Activated T-cell treated with anti-CD3 and anti-CD28 coated beads, Interleukin-2, amount 50 U/mL, for 72 hours (primary cell): ENCODE measurements at regions not wholly inside any gene's neighbourhood (a gene's known extent, or its start where the extent isn't known, plus 50 kb on each side); places are given as distances from the start of the nearest gene placed in this dataset.
A peak's percentile ranks its signal among the peaks of the same experiment; 100 is the strongest.

Source experiments
- ATAC-seq, 2 donors: fragments of 150-1000 bp; cut with Tn5 transposase; replicated peaks in 1 of 2; 2 replicates each; pipeline ENCODE4 v1.10.0; 2021; ENCODE audit warnings: moderate library complexity in 2 of 2, mild to moderate bottlenecking in 1 of 2
- DNase-seq, 2 donors: peaks; one replicate each; pipeline ENCODE4 v3.0.0; 2021 to 2022; ENCODE audit warnings: mixed read lengths in 1 of 2
- H3K27ac Mint-ChIP-seq: one replicate; pipeline ENCODE4 v1.8.0; 2022; ENCODE audit warnings: mild to moderate bottlenecking, moderate library complexity, mixed read lengths
- H3K27me3 Mint-ChIP-seq: one replicate; pipeline ENCODE4 v1.8.0; 2022; ENCODE audit warnings: low read depth, mixed read lengths
- H3K36me3 Mint-ChIP-seq, 2 donors: one replicate each; pipeline ENCODE4 v1.8.0; 2022; ENCODE audit warnings: mixed read lengths in 2 of 2, mild to moderate bottlenecking in 1 of 2; ENCODE audit not compliant: insufficient read depth in 2 of 2
- H3K4me1 Mint-ChIP-seq: one replicate; pipeline ENCODE4 v1.8.0; 2022; ENCODE audit warnings: low read depth, mixed read lengths
- H3K4me3 Mint-ChIP-seq, 2 donors: one replicate each; pipeline ENCODE4 v1.8.0; 2022; ENCODE audit warnings: mild to moderate bottlenecking in 2 of 2, mixed read lengths in 2 of 2, moderate library complexity in 2 of 2
- H3K9me3 Mint-ChIP-seq, 2 donors: one replicate each; pipeline ENCODE4 v1.8.0; 2022; ENCODE audit warnings: mixed read lengths in 2 of 2

- H3K4me3 Mint-ChIP-seq, result no peak overlapping the region
- no peaks in the 10 kb centered on the region for H3K27me3 Mint-ChIP-seq
- no peak for ATAC-seq
- DNase-seq, result no peak
- no peaks in the 10 kb centered on the region for H3K9me3 Mint-ChIP-seq
- H3K27ac Mint-ChIP-seq, result no peak overlapping the region
- no peaks in the 10 kb centered on the region for H3K36me3 Mint-ChIP-seq
- no peaks in the 10 kb centered on the region for H3K4me1 Mint-ChIP-seq
Measured at GRCh38 chr2:188850786-188851185, 123.4 kb upstream of the COL3A1 start.

GRCh38 chr2:188851311-188851710 is 122.9 kb upstream of the COL3A1 start:
- Mint-ChIP-seq H3K27me3 (no peaks in the 10 kb centered on the region), H3K36me3 (no peaks in the 10 kb centered on the region), H3K27ac (no peak overlapping the region), H3K4me3 (no peak overlapping the region), H3K4me1 (no peaks in the 10 kb centered on the region), H3K9me3 (no peaks in the 10 kb centered on the region)
- no peak for DNase-seq
- ATAC-seq, result no peak

DNA sequence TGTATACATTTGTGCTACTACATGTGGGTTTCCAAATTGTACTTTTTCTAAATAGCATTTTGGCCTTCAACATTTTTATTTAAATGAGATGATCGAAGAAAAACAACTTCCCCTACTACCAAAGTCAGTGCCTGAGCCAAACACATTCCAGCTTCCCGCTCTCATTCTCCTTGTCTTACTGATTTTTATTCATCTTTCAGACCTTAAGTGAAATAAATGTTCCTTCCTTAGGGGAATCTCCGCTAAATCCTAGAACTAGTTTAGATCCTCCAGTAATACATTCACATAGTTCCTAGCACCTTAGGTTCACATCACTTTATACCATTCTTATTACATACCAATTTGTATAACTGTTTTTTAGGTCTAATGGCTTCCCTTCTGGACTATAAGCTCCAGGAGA is 122.3 kb upstream of the COL3A1 start:
- no peak overlapping the region for H3K27ac Mint-ChIP-seq
- no peak overlapping the region for H3K4me3 Mint-ChIP-seq
- H3K9me3 Mint-ChIP-seq, result no peaks in the 10 kb centered on the region
- H3K4me1 Mint-ChIP-seq, result no peaks in the 10 kb centered on the region
- no peaks in the 10 kb centered on the region for H3K36me3 Mint-ChIP-seq
- DNase-seq (no peak), ATAC-seq (no peak)
- no peaks in the 10 kb centered on the region for H3K27me3 Mint-ChIP-seq

DNA sequence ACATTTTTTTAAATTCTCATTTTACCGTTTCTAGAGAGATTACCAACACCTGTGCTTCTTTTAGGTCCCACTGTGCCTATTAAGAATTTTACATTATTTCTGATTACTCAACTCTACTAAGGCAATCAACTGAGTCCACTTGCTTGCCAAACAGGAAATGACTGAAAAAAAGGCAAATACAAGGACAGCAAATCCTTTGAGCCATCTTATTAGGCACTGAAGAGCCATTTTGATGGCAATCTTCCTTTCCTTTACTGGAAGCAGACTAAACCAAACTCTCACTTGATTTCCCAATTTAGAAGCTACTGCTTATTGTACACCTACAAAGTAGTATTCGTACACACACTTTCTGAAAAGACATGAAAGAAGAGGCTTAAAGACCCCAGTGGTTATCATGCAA is 121.4 kb upstream of the COL3A1 start:
- Mint-ChIP-seq H3K4me3 (no peak overlapping the region), H3K27me3 (no peaks in the 10 kb centered on the region), H3K27ac (no peak overlapping the region), H3K4me1 (no peaks in the 10 kb centered on the region), H3K36me3 (no peaks in the 10 kb centered on the region), H3K9me3 (no peaks in the 10 kb centered on the region)
- ATAC-seq (no peak), DNase-seq (no peak)

- Mint-ChIP-seq H3K4me3 (no peak overlapping the region), H3K9me3 (no peaks in the 10 kb centered on the region), H3K36me3 (no peaks in the 10 kb centered on the region), H3K27me3 (no peaks in the 10 kb centered on the region), H3K27ac (no peak overlapping the region), H3K4me1 (no peaks in the 10 kb centered on the region)
- no peak for DNase-seq
- no peak for ATAC-seq
Measured at GRCh38 chr2:188853307-188853706, 120.9 kb upstream of the COL3A1 start.

DNA sequence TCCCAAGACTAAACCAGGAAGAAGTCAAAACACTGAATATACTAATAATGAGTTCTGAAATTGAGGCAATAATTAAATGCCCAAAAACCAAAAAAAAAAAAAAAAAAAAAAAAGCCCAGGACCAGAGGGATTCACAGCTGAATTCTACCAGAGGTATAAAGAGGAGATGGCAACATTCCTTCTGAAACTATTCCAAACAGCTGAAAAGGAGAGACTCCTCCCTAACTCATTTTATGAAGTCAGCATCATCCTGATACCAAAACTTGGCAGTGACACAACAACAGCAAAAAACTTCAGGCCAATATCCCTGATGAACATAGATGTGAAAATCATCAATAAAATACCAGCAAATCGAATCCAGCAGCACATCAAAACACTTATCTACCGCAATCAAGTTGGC is 108.5 kb upstream of the COL3A1 start:
- Mint-ChIP-seq H3K36me3 (peaks cover 4 to 8% of the 10 kb centered on the region in 2 donors), H3K27ac (no peak overlapping the region), H3K4me1 (peaks cover 5% of the 10 kb centered on the region), H3K9me3 (peaks cover 6 to 13% of the 10 kb centered on the region in 2 donors), H3K27me3 (no peaks in the 10 kb centered on the region), H3K4me3 (no peak overlapping the region)
- no peak for DNase-seq
- ATAC-seq, result no peak

- DNase-seq (peak in 1 of 2 donors; percentile 10), ATAC-seq (peak; percentile 22 to 28)
- H3K36me3 Mint-ChIP-seq, result peaks cover 3 to 8% of the 10 kb centered on the region in 2 donors
- H3K27me3 Mint-ChIP-seq, result no peaks in the 10 kb centered on the region
- H3K4me3 Mint-ChIP-seq, result peak overlapping the region; percentile 20 to 46
- H3K9me3 Mint-ChIP-seq, result peaks cover 5 to 7% of the 10 kb centered on the region in 2 donors
- H3K4me1 Mint-ChIP-seq, result peaks cover 5% of the 10 kb centered on the region
- peak overlapping the region; percentile 9 for H3K27ac Mint-ChIP-seq
Measured at GRCh38 chr2:188869550-188869949, 104.6 kb upstream of the COL3A1 start.

GRCh38 chr2:188870289-188870688 is 103.9 kb upstream of the COL3A1 start:
- Mint-ChIP-seq H3K4me3 (peak overlapping the region in 1 of 2 donors; percentile 33), H3K9me3 (peaks cover 2 to 5% of the 10 kb centered on the region in 2 donors), H3K27me3 (no peaks in the 10 kb centered on the region), H3K36me3 (peaks cover 0 to 3% of the 10 kb centered on the region in 2 donors), H3K4me1 (peaks cover 5% of the 10 kb centered on the region), H3K27ac (no peak overlapping the region)
- DNase-seq (peak; percentile 13 to 25), ATAC-seq (peak; percentile 97 to 99)

DNA sequence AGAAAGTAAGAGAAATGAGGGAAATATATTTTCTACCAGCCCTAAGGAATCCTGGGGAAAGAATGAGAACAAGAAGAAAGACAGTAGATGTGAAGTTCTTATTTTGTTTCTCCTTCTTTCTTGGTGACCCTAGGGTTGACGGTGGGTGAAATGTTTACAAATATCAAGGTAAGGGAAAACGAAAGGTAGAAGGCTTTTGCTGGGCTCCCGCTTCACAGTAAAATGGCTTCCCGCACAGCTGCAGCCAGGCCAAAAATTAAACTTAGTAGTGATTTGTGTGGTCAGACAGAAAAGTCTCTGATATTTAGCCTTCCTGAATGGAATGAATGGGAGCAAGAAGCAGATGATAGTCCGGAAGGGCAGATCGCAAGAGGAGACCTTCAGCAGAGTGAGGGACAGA is 99.1 kb upstream of the COL3A1 start:
- ATAC-seq (no peak), DNase-seq (no peak)
- Mint-ChIP-seq H3K4me1 (no peaks in the 10 kb centered on the region), H3K27ac (no peak overlapping the region), H3K9me3 (no peaks in the 10 kb centered on the region), H3K27me3 (no peaks in the 10 kb centered on the region), H3K4me3 (no peak overlapping the region), H3K36me3 (no peaks in the 10 kb centered on the region)

GRCh38 chr2:188878716-188879115 is 95.5 kb upstream of the COL3A1 start:
- Mint-ChIP-seq H3K4me1 (no peaks in the 10 kb centered on the region), H3K27ac (no peak overlapping the region), H3K27me3 (no peaks in the 10 kb centered on the region), H3K9me3 (peaks cover 4 to 5% of the 10 kb centered on the region in 2 donors), H3K4me3 (no peak overlapping the region), H3K36me3 (no peaks in the 10 kb centered on the region)
- ATAC-seq (no peak), DNase-seq (no peak)

- H3K9me3 Mint-ChIP-seq, result peaks cover 4 to 5% of the 10 kb centered on the region in 2 donors
- H3K27ac Mint-ChIP-seq, result no peak overlapping the region
- no peak for DNase-seq
- no peak overlapping the region for H3K4me3 Mint-ChIP-seq
- no peaks in the 10 kb centered on the region for H3K27me3 Mint-ChIP-seq
- H3K36me3 Mint-ChIP-seq, result no peaks in the 10 kb centered on the region
- no peak for ATAC-seq
- H3K4me1 Mint-ChIP-seq, result no peaks in the 10 kb centered on the region
Measured at GRCh38 chr2:188880740-188881139, 93.4 kb upstream of the COL3A1 start.

DNA sequence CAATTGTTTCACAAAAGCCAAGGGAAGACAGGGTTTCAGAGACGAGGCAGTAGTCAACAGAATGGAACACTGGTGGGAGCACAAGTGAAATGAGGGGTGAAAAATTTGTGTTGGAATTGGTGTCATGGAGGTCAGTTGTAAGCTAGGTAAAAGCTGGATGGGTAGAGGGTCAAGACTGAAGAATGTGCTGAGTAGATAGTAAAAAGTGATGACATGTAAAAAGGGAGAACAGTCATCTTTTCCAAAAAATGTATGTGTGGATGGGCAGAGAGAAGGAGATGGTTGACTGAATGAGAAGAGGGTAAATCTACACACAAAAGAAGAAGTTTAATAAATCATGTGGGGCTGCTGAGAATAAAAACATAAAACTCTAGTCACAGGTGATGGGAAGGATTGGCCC is 92.7 kb upstream of the COL3A1 start:
- no peak for DNase-seq
- Mint-ChIP-seq H3K4me1 (no peaks in the 10 kb centered on the region), H3K36me3 (no peaks in the 10 kb centered on the region), H3K4me3 (no peak overlapping the region), H3K27me3 (no peaks in the 10 kb centered on the region), H3K9me3 (peaks cover 4 to 5% of the 10 kb centered on the region in 2 donors), H3K27ac (no peak overlapping the region)
- no peak for ATAC-seq

- Mint-ChIP-seq H3K27me3 (no peaks in the 10 kb centered on the region), H3K4me1 (no peaks in the 10 kb centered on the region), H3K36me3 (no peaks in the 10 kb centered on the region), H3K4me3 (no peak overlapping the region), H3K9me3 (peaks cover 4 to 5% of the 10 kb centered on the region in 2 donors), H3K27ac (no peak overlapping the region)
- DNase-seq (no peak), ATAC-seq (no peak)
Measured at GRCh38 chr2:188884046-188884445, 90.1 kb upstream of the COL3A1 start.

DNA sequence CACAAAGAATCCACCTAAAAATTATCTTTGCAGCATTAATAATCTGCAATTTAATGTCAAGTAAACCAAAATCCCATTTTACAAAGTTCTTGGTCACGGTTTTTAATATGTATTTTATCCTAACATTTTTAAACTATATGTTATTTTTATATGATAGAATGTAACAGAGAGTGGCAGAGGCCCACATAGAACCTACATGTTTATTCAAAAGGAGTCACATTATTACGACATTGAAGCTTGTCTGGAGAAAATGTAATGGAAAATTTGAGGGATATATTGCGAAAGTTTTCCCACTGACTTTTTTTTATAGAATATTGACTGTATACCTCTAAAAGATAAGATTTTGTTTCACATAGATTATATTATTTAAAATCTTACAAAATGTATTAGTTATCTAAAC is 89.7 kb upstream of the COL3A1 start:
- H3K4me1 Mint-ChIP-seq, result no peaks in the 10 kb centered on the region
- H3K36me3 Mint-ChIP-seq, result no peaks in the 10 kb centered on the region
- no peak for DNase-seq
- no peak overlapping the region for H3K4me3 Mint-ChIP-seq
- no peaks in the 10 kb centered on the region for H3K27me3 Mint-ChIP-seq
- peaks cover 4 to 5% of the 10 kb centered on the region in 2 donors for H3K9me3 Mint-ChIP-seq
- no peak for ATAC-seq
- H3K27ac Mint-ChIP-seq, result no peak overlapping the region
